Loucy (cell line): ENCODE measurements at regions not wholly inside any gene's neighbourhood (a gene's known extent, or its start where the extent isn't known, plus 50 kb on each side); places are given as distances from the start of the nearest gene placed in this dataset.

Experiments
- CTCF ChIP-seq: fragments of 200-600 bp; sonication (generic); conservative IDR thresholded peaks from 2 replicates; pipeline ENCODE4 v1.5.1; 2014; ENCODE audit warnings: mild to moderate bottlenecking, antibody characterized with exemption, low read length
- EZH2phosphoT487 ChIP-seq: fragments of 200-600 bp; IDR thresholded peaks from 2 replicates; pipeline ENCODE4 v1.6.1; 2018; ENCODE audit warnings: antibody characterized with exemption, mild to moderate bottlenecking, moderate library complexity, borderline replicate concordance

- TF ChIP-seq CTCF (no peak), EZH2phosphoT487 (no peak)
These were observed 348.9 kb upstream of the FAR2 start for GRCh38 chr12:28800129-28800528.
